IMR-90 (cell line): ENCODE measurements at regions not wholly inside any gene's neighbourhood (a gene's known extent, or its start where the extent isn't known, plus 50 kb on each side); places are given as distances from the start of the nearest gene placed in this dataset.

ENCODE experiments used
- ATAC-seq: fragments of 200-7000 bp; cut with Tn5 transposase; 2 replicates; pipeline ENCODE4 v1.9.1; 2020; ENCODE audit warnings: low read depth, mild to moderate bottlenecking, moderate library complexity
- BruUV-seq: library from RNA; stranded (reverse); fragments of 400-500 nt; replicated peaks from 2 replicates; lab custom pipeline; 2021; lab: Mats Ljungman, UMichigan
- CTCF ChIA-PET: fragments of 300-600 bp; formaldehyde crosslinking; extraction: SDS; loops from one replicate; lab custom pipeline; 2021; ENCODE audit warnings: antibody characterized with exemption; lab: Yijun Ruan, JAX
- POLR2A ChIA-PET: fragments of 300-600 bp; sonication (Branson Sonifier 250); formaldehyde crosslinking; loops from one replicate; lab custom pipeline; 2022; ENCODE audit warnings: antibody characterized with exemption; ENCODE audit not compliant: unreplicated experiment; lab: Charles Lee
- DNase-seq: peaks from one replicate; pipeline ENCODE4 v3.0.0; 2013
- H2AFZ ChIP-seq: replicated peaks from 2 replicates; pipeline ENCODE3; 2013; ENCODE audit warnings: low read length, mild to moderate bottlenecking; ENCODE audit not compliant: poor library complexity
- H2AK5ac ChIP-seq: 2 replicates; pipeline ENCODE4 v1.6.1; 2013; ENCODE audit warnings: low read depth, low read length, inconsistent platforms
- H2AK9ac ChIP-seq: replicated peaks from 2 replicates; pipeline ENCODE3; 2013; ENCODE audit warnings: mild to moderate bottlenecking, low read depth, low read length, moderate library complexity; ENCODE audit not compliant: poor library complexity
- H2BK120ac ChIP-seq: 2 replicates; pipeline ENCODE4 v1.6.1; 2013; ENCODE audit warnings: low read depth, low read length, inconsistent platforms
- H2BK15ac ChIP-seq: 3 replicates; pipeline ENCODE4 v1.6.1; 2013; ENCODE audit warnings: low read depth, low read length, inconsistent platforms
- H2BK20ac ChIP-seq: 2 replicates; pipeline ENCODE4 v1.6.1; 2013; ENCODE audit warnings: low read depth, mild to moderate bottlenecking, inconsistent platforms, low read length, moderate library complexity
- H2BK5ac ChIP-seq: 2 replicates; pipeline ENCODE4 v1.6.1; 2013; ENCODE audit warnings: mild to moderate bottlenecking, low read depth, low read length, inconsistent platforms; ENCODE audit not compliant: poor library complexity, severe bottlenecking
- H3K14ac ChIP-seq: replicated peaks from 2 replicates; pipeline ENCODE4 v1.6.1; 2013; ENCODE audit warnings: low read depth, low read length, inconsistent platforms
- H3K18ac ChIP-seq: 2 replicates; pipeline ENCODE4 v1.6.1; 2013; ENCODE audit warnings: low read depth, low read length, control low read depth
- H3K23ac ChIP-seq: 2 replicates; pipeline ENCODE4 v1.6.1; 2013; ENCODE audit warnings: low read depth, low read length, inconsistent platforms
- H3K27ac ChIP-seq: 2 replicates; pipeline ENCODE4 v1.5.1; 2013; ENCODE audit warnings: mild to moderate bottlenecking, control low read depth, low read length; ENCODE audit not compliant: insufficient read depth
- H3K27me3 ChIP-seq: 2 replicates; pipeline ENCODE4 v1.6.1; 2013; ENCODE audit warnings: low read length; ENCODE audit not compliant: control insufficient read depth, insufficient read depth
- H3K36me3 ChIP-seq: 2 replicates; pipeline ENCODE4 v1.6.1; 2013; ENCODE audit warnings: low read length, mixed read lengths; ENCODE audit not compliant: control insufficient read depth, insufficient read depth
- H3K4ac ChIP-seq: 2 replicates; pipeline ENCODE4 v1.6.1; 2013; ENCODE audit warnings: low read depth, low read length, inconsistent platforms
- H3K4me1 ChIP-seq: 2 replicates; pipeline ENCODE4 v1.6.1; 2013; ENCODE audit warnings: low read length, mixed read lengths; ENCODE audit not compliant: control insufficient read depth, insufficient read depth
- H3K4me2 ChIP-seq: 2 replicates; pipeline ENCODE4 v1.6.1; 2013; ENCODE audit warnings: low read depth, mild to moderate bottlenecking, control low read depth, low read length, moderate library complexity
- H3K4me3 ChIP-seq: 2 replicates; pipeline ENCODE4 v1.5.1; 2013; ENCODE audit warnings: low read depth, mild to moderate bottlenecking, control low read depth, low read length, moderate library complexity; ENCODE audit not compliant: insufficient read depth
- H3K56ac ChIP-seq: 2 replicates; pipeline ENCODE4 v1.6.1; 2013; ENCODE audit warnings: low read length, inconsistent platforms; ENCODE audit not compliant: insufficient read depth; ENCODE audit errors: extremely low read depth
- H3K79me1 ChIP-seq, 2 experiments: 2 replicates each; pipeline ENCODE4 v1.6.1; 2013; ENCODE audit warnings: low read length in 2 of 2, inconsistent platforms in 1 of 2, low read depth in 1 of 2
- H3K9ac ChIP-seq: 2 replicates; pipeline ENCODE4 v1.6.1; 2013; ENCODE audit warnings: low read depth, low read length, control low read depth
- H3K9me1 ChIP-seq: 2 replicates; pipeline ENCODE4 v1.6.1; 2013; ENCODE audit warnings: low read length, inconsistent platforms; ENCODE audit not compliant: insufficient read depth
- H3K9me3 ChIP-seq: 2 replicates; pipeline ENCODE4 v1.6.1; 2013; ENCODE audit warnings: low read length; ENCODE audit not compliant: control insufficient read depth, insufficient read depth
- H4K20me1 ChIP-seq: 2 replicates; pipeline ENCODE4 v1.6.1; 2013; ENCODE audit warnings: low read length, inconsistent platforms; ENCODE audit not compliant: insufficient read depth
- H4K5ac ChIP-seq: 2 replicates; pipeline ENCODE4 v1.6.1; 2013; ENCODE audit warnings: mild to moderate bottlenecking, low read depth, low read length, control low read depth
- H4K8ac ChIP-seq, 2 experiments: 2 replicates each; pipeline ENCODE4 v1.6.1; 2013; ENCODE audit warnings: low read depth in 2 of 2, low read length in 2 of 2, control low read depth in 1 of 2, inconsistent platforms in 1 of 2
- H4K91ac ChIP-seq: 2 replicates; pipeline ENCODE4 v1.6.1; 2013; ENCODE audit warnings: low read depth, low read length, inconsistent platforms; ENCODE audit not compliant: insufficient read depth
- BHLHE40 ChIP-seq: fragments of 150-350 bp; IDR thresholded peaks from 2 replicates; pipeline ENCODE4 v1.6.1; 2016; ENCODE audit warnings: mild to moderate bottlenecking, low read depth, low read length
- CEBPB ChIP-seq: IDR thresholded peaks from 2 replicates; pipeline ENCODE4 v1.6.1; 2012; ENCODE audit warnings: low read depth, low read length, improper control_type of control experiment
- CHD1 ChIP-seq: IDR thresholded peaks from 2 replicates; pipeline ENCODE4 v1.6.1; 2012; ENCODE audit warnings: low read depth, low read length, improper control_type of control experiment
- CTCF ChIP-seq: conservative IDR thresholded peaks from 2 replicates; pipeline ENCODE4 v1.5.1; 2012; ENCODE audit warnings: mild to moderate bottlenecking, low read depth, low read length, improper control_type of control experiment
- ELK1 ChIP-seq: fragments of 150-350 bp; IDR thresholded peaks from 2 replicates; pipeline ENCODE4 v1.6.1; 2016; ENCODE audit warnings: low read depth, mild to moderate bottlenecking, low read length, moderate library complexity, borderline replicate concordance
- FOS ChIP-seq: fragments of 150-350 bp; IDR thresholded peaks from 2 replicates; pipeline ENCODE4 v1.6.1; 2016; ENCODE audit warnings: low read depth, low read length
- MAFK ChIP-seq: IDR thresholded peaks from 2 replicates; pipeline ENCODE4 v1.6.1; 2012; ENCODE audit warnings: low read depth, low read length, improper control_type of control experiment
- MAZ ChIP-seq: IDR thresholded peaks from 2 replicates; pipeline ENCODE4 v1.6.1; 2012; ENCODE audit warnings: low read depth, mild to moderate bottlenecking, low read length, improper control_type of control experiment, moderate library complexity, borderline replicate concordance
- MXI1 ChIP-seq: IDR thresholded peaks from 2 replicates; pipeline ENCODE4 v1.6.1; 2012; ENCODE audit warnings: low read depth, mild to moderate bottlenecking, low read length, moderate library complexity, borderline replicate concordance
- NFE2L2 ChIP-seq: fragments of 150-350 bp; IDR thresholded peaks from 2 replicates; pipeline ENCODE4 v1.6.1; 2016; ENCODE audit warnings: low read depth, mild to moderate bottlenecking, low read length
- POLR2A ChIP-seq: IDR thresholded peaks from 2 replicates; pipeline ENCODE4 v1.6.1; 2012; ENCODE audit warnings: mild to moderate bottlenecking, low read depth, low read length
- RAD21 ChIP-seq: IDR thresholded peaks from 2 replicates; pipeline ENCODE4 v1.6.1; 2012; ENCODE audit warnings: low read length, improper control_type of control experiment
- RCOR1 ChIP-seq: IDR thresholded peaks from 2 replicates; pipeline ENCODE4 v1.6.1; 2012; ENCODE audit warnings: mild to moderate bottlenecking, low read length, improper control_type of control experiment; ENCODE audit not compliant: insufficient replicate concordance
- RFX5 ChIP-seq: IDR thresholded peaks from 2 replicates; pipeline ENCODE4 v1.8.0; 2012; ENCODE audit warnings: low read depth, mild to moderate bottlenecking, low read length, moderate library complexity
- SMC3 ChIP-seq: fragments of 150-350 bp; IDR thresholded peaks from 2 replicates; pipeline ENCODE4 v1.6.1; 2016; ENCODE audit warnings: low read depth, mild to moderate bottlenecking, antibody characterized with exemption, low read length, moderate library complexity
- USF2 ChIP-seq: fragments of 150-350 bp; IDR thresholded peaks from 2 replicates; pipeline ENCODE4 v1.6.1; 2017; ENCODE audit warnings: mild to moderate bottlenecking, antibody characterized with exemption, low read length, low read depth
- WGBS, 2 experiments: methylation state at CpG; one replicate each; pipeline versions ENCODE4 v1.1.5 to v1.1.7; 2013; ENCODE audit warnings: missing lambda C conversion rate in 2 of 2; ENCODE audit not compliant: insufficient read length in 1 of 2; ENCODE audit errors: extremely low coverage in 2 of 2; 5-methylcytosine and 5-hydroxymethylcytosine counted together
- dilution Hi-C: fragments of 300-500 bp; cut with HindIII; formaldehyde crosslinking; loops from one replicate; pipeline ENCODE4 v1.14.3; 2018; ENCODE audit warnings: low sequenced_read_pairs; ENCODE audit not compliant: unreplicated experiment
- in situ Hi-C: fragments of 300-500 bp; cut with MboI; formaldehyde crosslinking; loops from 3 replicates; pipeline ENCODE4 v1.14.3; 2019; ENCODE audit warnings: low sequenced_read_pairs, inconsistent platforms, mixed read lengths
- intact Hi-C: fragments of 100-400 bp; cut with micrococcal nuclease; formaldehyde crosslinking; loops from 2 replicates; pipeline ENCODE4 v1.10.0; 2022

GRCh38 chr1:80249699-80250098 lies 1243.2 kb upstream of the ADGRL4 start:
- POLR2A ChIA-PET = no interaction called here
- DNase-seq = no peak
- no peaks in the 10 kb centered on the region for H3K27me3 ChIP-seq
- no peak overlapping the region for H3K18ac ChIP-seq
- H4K20me1 ChIP-seq = no peaks in the 10 kb centered on the region
- H3K4me1 ChIP-seq = no peaks in the 10 kb centered on the region
- no peak overlapping the region for H3K23ac ChIP-seq
- H2AFZ ChIP-seq = no peak overlapping the region
- no peak overlapping the region for H3K4me2 ChIP-seq
- no peak overlapping the region for H3K14ac ChIP-seq
- WGBS, 2 experiments = no CpG with 5 or more reads among the region's 1 CpG
- no peak overlapping the region for H3K9ac ChIP-seq
- no peak overlapping the region for H3K27ac ChIP-seq
- CTCF ChIA-PET = no interaction called here
- no peaks in the 10 kb centered on the region for H3K36me3 ChIP-seq
- no peak overlapping the region for H3K56ac ChIP-seq
- H4K8ac ChIP-seq = no peak overlapping the region
- no peak for ATAC-seq
- in situ Hi-C loops (loop anchor here (25.0 kb wide), 1 partner anchor 1513 kb away; no protein-coding TSS in a partner anchor), intact Hi-C loops (no loop called here), dilution Hi-C loops (no loop called here)
- H3K9me3 ChIP-seq = no peaks in the 10 kb centered on the region
- H2AK9ac ChIP-seq = no peak overlapping the region
- no peak overlapping the region for H4K91ac ChIP-seq
- no peak overlapping the region for H2BK20ac ChIP-seq
- no TSS peak for BruUV-seq
- H4K5ac ChIP-seq = no peak overlapping the region
- H3K4me3 ChIP-seq = no peak overlapping the region
- H2BK5ac ChIP-seq = no peak overlapping the region
- H3K4ac ChIP-seq = no peak overlapping the region
- H2BK15ac ChIP-seq = no peak overlapping the region
- no peak overlapping the region for H2AK5ac ChIP-seq
- H3K79me1 ChIP-seq = no peaks in the 10 kb centered on the region
- no peaks in the 10 kb centered on the region for H3K9me1 ChIP-seq
- TF ChIP-seq RFX5 = no peak
- no peak for TF ChIP-seq ELK1
- TF ChIP-seq CEBPB = no peak
- no peak for TF ChIP-seq SMC3
- TF ChIP-seq CTCF = no peak
- no peak for TF ChIP-seq CHD1
- TF ChIP-seq NFE2L2 = no peak
- no peak for TF ChIP-seq MAZ
- no peak for TF ChIP-seq MXI1
- TF ChIP-seq USF2 = no peak
- no peak for TF ChIP-seq RAD21
- no peak for TF ChIP-seq RCOR1
- no peak for TF ChIP-seq MAFK
- TF ChIP-seq BHLHE40 = no peak
- no peak for TF ChIP-seq POLR2A
- no peak for TF ChIP-seq FOS
- H2BK120ac ChIP-seq = no peak overlapping the region
